ENCODE measurements at regions not wholly inside any gene's neighbourhood (a gene's known extent, or its start where the extent isn't known, plus 50 kb on each side); places are given as distances from the start of the nearest gene placed in this dataset.

GRCh38 chr9:108015690-108016089, 526.1 kb upstream of the KLF4 start:
- H3K4me3 ChIP-seq (ENCODE audit: control extremely low read depth in 1 of 5, extremely low read depth in 1 of 5, insufficient read depth in 1 of 5, low read depth in 2 of 5, low read length in 4 of 5), result no peak overlapping the region
- intact Hi-C loops (cut with micrococcal nuclease), result no loop called here
- no peak for DNase-seq
- ChIA-PET CTCF (no interaction called here), POLR2A (no interaction called here)
- H4K20me1 ChIP-seq (ENCODE audit: control insufficient read depth, insufficient read depth, low read length, poor library complexity, severe bottlenecking), result no peaks in the 10 kb centered on the region
- H3K27me3 ChIP-seq (replicated peaks in 1 of 4; ENCODE audit: control extremely low read depth in 1 of 4, control insufficient read depth in 3 of 4, insufficient read depth in 4 of 4, low read length in 3 of 4), result no peaks in the 10 kb centered on the region
- H3K4me1 Mint-ChIP-seq, result peaks cover 35% of the 10 kb centered on the region
- WGBS (ENCODE audit: insufficient coverage), result 96% methylated on average over 3 of the region's 5 CpGs
- no peaks in the 10 kb centered on the region for H3K79me2 ChIP-seq (ENCODE audit: control insufficient read depth, insufficient read depth, low read length)
- TF ChIP-seq CTCF (IDR thresholded peaks at IDR 0.05) (no peak), EZH2 (IDR thresholded peaks at IDR 0.05; ENCODE audit: borderline replicate concordance, insufficient read depth, low read depth, low read length, poor library complexity, severe bottlenecking) (no peak)
- H3K9me3 Mint-ChIP-seq (ENCODE audit: insufficient read depth), result no peaks in the 10 kb centered on the region
- no peaks in the 10 kb centered on the region for H3K27me3 Mint-ChIP-seq
- no peak overlapping the region for H3K4me3 Mint-ChIP-seq
- H3K9me3 ChIP-seq (ENCODE audit: control extremely low read depth in 1 of 3, control insufficient read depth in 2 of 3, insufficient read depth in 1 of 3, low read length in 2 of 3), result no peaks in the 10 kb centered on the region
- H3K27ac Mint-ChIP-seq, result no peak overlapping the region
- no peak overlapping the region for H3K27ac ChIP-seq (ENCODE audit: low read length in 2 of 2)
- no peak overlapping the region for H2AFZ ChIP-seq (ENCODE audit: insufficient read depth, low read depth, low read length, poor library complexity, severe bottlenecking)
- no peak overlapping the region for H3K4me2 ChIP-seq (replicated peaks; ENCODE audit: low read depth, low read length, poor library complexity, severe bottlenecking)
- peaks cover 22 to 36% of the 10 kb centered on the region in 2 donors for H3K4me1 ChIP-seq (ENCODE audit: control insufficient read depth in 2 of 2, insufficient read depth in 2 of 2, low read length in 2 of 2)
- H3K36me3 ChIP-seq (replicated peaks in 1 of 2; ENCODE audit: control extremely low read depth in 1 of 2, control insufficient read depth in 1 of 2, extremely low read depth in 1 of 2, insufficient read depth in 2 of 2, low read length in 1 of 2), result no peaks in the 10 kb centered on the region
- no peak overlapping the region for H3K9ac ChIP-seq (ENCODE audit: low read length)
- ATAC-seq (ENCODE audit: low read depth), result no peak

- ChIA-PET POLR2A (no interaction called here), CTCF (interaction anchor here (1.9 kb wide), 1 partner anchor 11 kb away, joined by 5 read pairs; no protein-coding TSS in a partner anchor)
- Histone ChIP-seq H3K36me3 (replicated peaks in 1 of 2; ENCODE audit: control extremely low read depth in 1 of 2, control insufficient read depth in 1 of 2, extremely low read depth in 1 of 2, insufficient read depth in 2 of 2, low read length in 1 of 2) (no peaks in the 10 kb centered on the region), H3K9ac (ENCODE audit: low read length) (no peak overlapping the region), H3K4me3 (ENCODE audit: control extremely low read depth in 1 of 5, extremely low read depth in 1 of 5, insufficient read depth in 1 of 5, low read depth in 2 of 5, low read length in 4 of 5) (no peak overlapping the region), H3K9me3 (ENCODE audit: control extremely low read depth in 1 of 3, control insufficient read depth in 2 of 3, insufficient read depth in 1 of 3, low read length in 2 of 3) (no peaks in the 10 kb centered on the region), H3K4me1 (ENCODE audit: control insufficient read depth in 2 of 2, insufficient read depth in 2 of 2, low read length in 2 of 2) (peaks cover 22 to 36% of the 10 kb centered on the region in 2 donors), H3K4me2 (replicated peaks; ENCODE audit: low read depth, low read length, poor library complexity, severe bottlenecking) (peak overlapping the region; percentile 28), H3K27ac (ENCODE audit: low read length in 2 of 2) (no peak overlapping the region), H3K27me3 (replicated peaks in 1 of 4; ENCODE audit: control extremely low read depth in 1 of 4, control insufficient read depth in 3 of 4, insufficient read depth in 4 of 4, low read length in 3 of 4) (no peaks in the 10 kb centered on the region), H2AFZ (ENCODE audit: insufficient read depth, low read depth, low read length, poor library complexity, severe bottlenecking) (no peak overlapping the region), H3K79me2 (ENCODE audit: control insufficient read depth, insufficient read depth, low read length) (no peaks in the 10 kb centered on the region), H4K20me1 (ENCODE audit: control insufficient read depth, insufficient read depth, low read length, poor library complexity, severe bottlenecking) (no peaks in the 10 kb centered on the region)
- Mint-ChIP-seq H3K4me1 (peaks cover 35% of the 10 kb centered on the region), H3K27me3 (no peaks in the 10 kb centered on the region), H3K27ac (no peak overlapping the region), H3K9me3 (ENCODE audit: insufficient read depth) (no peaks in the 10 kb centered on the region), H3K4me3 (no peak overlapping the region)
- TF ChIP-seq CTCF (IDR thresholded peaks at IDR 0.05) (no peak), EZH2 (IDR thresholded peaks at IDR 0.05; ENCODE audit: borderline replicate concordance, insufficient read depth, low read depth, low read length, poor library complexity, severe bottlenecking) (no peak)
- WGBS (ENCODE audit: insufficient coverage), result no CpG with 5 or more reads among the region's 2 CpGs
- ATAC-seq (ENCODE audit: low read depth) (no peak), DNase-seq (peak; percentile 25)
- intact Hi-C loops (cut with micrococcal nuclease), result no loop called here
These were observed 524.8 kb upstream of the KLF4 start for GRCh38 chr9:108014353-108014752.

Measured in B cell (primary cell).